ENCODE measurements at regions not wholly inside any gene's neighbourhood (a gene's known extent, or its start where the extent isn't known, plus 50 kb on each side); places are given as distances from the start of the nearest gene placed in this dataset.
"Not testable (repeated sequence)": the region's sequence is repeated elsewhere in the genome, so short reads cannot be mapped to it uniquely, and the experiment has no call there.

GRCh38 chr14:83162361-83162929 lies 1628.8 kb upstream of the SEL1L start:
- TF ChIP-seq GATA1 (IDR thresholded peaks at IDR 0.05; ENCODE audit: low read depth, low read length) (no peak), POLR2A (IDR thresholded peaks at IDR 0.05; ENCODE audit: low read length) (no peak)
- DNase-seq, result no peak

GRCh38 chr14:83163016-83163415 lies 1629.4 kb upstream of the SEL1L start:
- no peak for DNase-seq
- TF ChIP-seq POLR2A (IDR thresholded peaks at IDR 0.05; ENCODE audit: low read length) (no peak), GATA1 (IDR thresholded peaks at IDR 0.05; ENCODE audit: low read depth, low read length) (no peak)

GRCh38 chr14:83164016-83164415 lies 1630.4 kb upstream of the SEL1L start:
- DNase-seq, result no peak
- TF ChIP-seq GATA1 (IDR thresholded peaks at IDR 0.05; ENCODE audit: low read depth, low read length) (no peak), POLR2A (IDR thresholded peaks at IDR 0.05; ENCODE audit: low read length) (no peak)

- no peak for DNase-seq
- TF ChIP-seq POLR2A (IDR thresholded peaks at IDR 0.05; ENCODE audit: low read length), result no peak
- TF ChIP-seq GATA1 (IDR thresholded peaks at IDR 0.05; ENCODE audit: low read depth, low read length), result no peak
These were observed 1630.9 kb upstream of the SEL1L start for GRCh38 chr14:83164591-83164990.

- TF ChIP-seq POLR2A (IDR thresholded peaks at IDR 0.05; ENCODE audit: low read length) (no peak), GATA1 (IDR thresholded peaks at IDR 0.05; ENCODE audit: low read depth, low read length) (no peak)
- no peak for DNase-seq
These were observed 1636.5 kb upstream of the SEL1L start for GRCh38 chr14:83170165-83170564.

GRCh38 chr14:83171761-83172160 lies 1638.1 kb upstream of the SEL1L start:
- no peak for DNase-seq

GRCh38 chr14:83172363-83172762 lies 1638.7 kb upstream of the SEL1L start:
- TF ChIP-seq POLR2A (IDR thresholded peaks at IDR 0.05; ENCODE audit: low read length) (no peak), GATA1 (IDR thresholded peaks at IDR 0.05; ENCODE audit: low read depth, low read length) (no peak)
- no peak for DNase-seq

More at GRCh38 chr14:83171761-83172160, 1638.1 kb upstream of the SEL1L start:
- no peak for TF ChIP-seq GATA1 (IDR thresholded peaks at IDR 0.05; ENCODE audit: low read depth, low read length)
- no peak for TF ChIP-seq POLR2A (IDR thresholded peaks at IDR 0.05; ENCODE audit: low read length)

GRCh38 chr14:83173687-83174086 lies 1640.0 kb upstream of the SEL1L start:
- TF ChIP-seq GATA1 (IDR thresholded peaks at IDR 0.05; ENCODE audit: low read depth, low read length), result no peak
- no peak for TF ChIP-seq POLR2A (IDR thresholded peaks at IDR 0.05; ENCODE audit: low read length)
- DNase-seq, result no peak

GRCh38 chr14:83184531-83184930 lies 1650.9 kb upstream of the SEL1L start:
- DNase-seq, result no peak
- TF ChIP-seq POLR2A (IDR thresholded peaks at IDR 0.05; ENCODE audit: low read length), result no peak

GRCh38 chr14:83188311-83188710 lies 1654.7 kb upstream of the SEL1L start:
- not testable (repeated sequence) for DNase-seq

GRCh38 chr14:83196236-83196635 lies 1662.6 kb upstream of the SEL1L start:
- DNase-seq, result no peak
- TF ChIP-seq POLR2A (IDR thresholded peaks at IDR 0.05; ENCODE audit: low read length) (no peak), GATA1 (IDR thresholded peaks at IDR 0.05; ENCODE audit: low read depth, low read length) (no peak)

- no peak for DNase-seq
- TF ChIP-seq GATA1 (IDR thresholded peaks at IDR 0.05; ENCODE audit: low read depth, low read length) (no peak), POLR2A (IDR thresholded peaks at IDR 0.05; ENCODE audit: low read length) (no peak)
These were observed 1663.6 kb upstream of the SEL1L start for GRCh38 chr14:83197271-83197670.

GRCh38 chr14:83207550-83207949 lies 1673.9 kb upstream of the SEL1L start:
- no peak for TF ChIP-seq GATA1 (IDR thresholded peaks at IDR 0.05; ENCODE audit: low read depth, low read length)
- TF ChIP-seq POLR2A (IDR thresholded peaks at IDR 0.05; ENCODE audit: low read length), result no peak
- DNase-seq, result no peak

- DNase-seq, result no peak
- no peak for TF ChIP-seq POLR2A (IDR thresholded peaks at IDR 0.05; ENCODE audit: low read length)
- no peak for TF ChIP-seq GATA1 (IDR thresholded peaks at IDR 0.05; ENCODE audit: low read depth, low read length)
These were observed 1674.7 kb upstream of the SEL1L start for GRCh38 chr14:83208341-83208740.

GRCh38 chr14:83217492-83217891 lies 1683.8 kb upstream of the SEL1L start:
- no peak for DNase-seq
- TF ChIP-seq GATA1 (IDR thresholded peaks at IDR 0.05; ENCODE audit: low read depth, low read length) (no peak), POLR2A (IDR thresholded peaks at IDR 0.05; ENCODE audit: low read length) (no peak)

All from erythroblast (primary cell).